Transverse colon (tissue), 4 donors: ENCODE measurements at regions not wholly inside any gene's neighbourhood (a gene's known extent, or its start where the extent isn't known, plus 50 kb on each side); places are given as distances from the start of the nearest gene placed in this dataset.

ENCODE experiments used
- EP300 ChIP-seq: sonication (generic); formaldehyde crosslinking; IDR thresholded peaks from one replicate; pipeline ENCODE4 v1.6.1; 2017; ENCODE audit warnings: antibody characterized with exemption, low read depth
- POLR2A ChIP-seq: fragments of 450-650 bp; IDR thresholded peaks from one replicate; pipeline ENCODE4 v1.6.1; 2016; ENCODE audit warnings: antibody characterized with exemption, mild to moderate bottlenecking, moderate library complexity
- POLR2AphosphoS5 ChIP-seq, 3 donors: sonication (generic); formaldehyde crosslinking; IDR thresholded peaks; one replicate each; pipeline ENCODE4 v1.6.1; 2016; ENCODE audit warnings: antibody characterized with exemption in 3 of 3
- TF ChIP-seq, protein P1 (sequence below), 5 experiments: fragments of 200-600 bp in 3 of 5; fragments of 450-650 bp in 2 of 5; sonication (generic) in 3 of 5; IDR thresholded peaks; 1 replicate in 2 of 5; 2 replicates in 3 of 5; pipeline ENCODE4 v1.5.1; 2016 to 2017; ENCODE audit warnings: antibody characterized with exemption in 5 of 5, inconsistent platforms in 3 of 5, mild to moderate bottlenecking in 2 of 5, moderate library complexity in 1 of 5

DNA sequence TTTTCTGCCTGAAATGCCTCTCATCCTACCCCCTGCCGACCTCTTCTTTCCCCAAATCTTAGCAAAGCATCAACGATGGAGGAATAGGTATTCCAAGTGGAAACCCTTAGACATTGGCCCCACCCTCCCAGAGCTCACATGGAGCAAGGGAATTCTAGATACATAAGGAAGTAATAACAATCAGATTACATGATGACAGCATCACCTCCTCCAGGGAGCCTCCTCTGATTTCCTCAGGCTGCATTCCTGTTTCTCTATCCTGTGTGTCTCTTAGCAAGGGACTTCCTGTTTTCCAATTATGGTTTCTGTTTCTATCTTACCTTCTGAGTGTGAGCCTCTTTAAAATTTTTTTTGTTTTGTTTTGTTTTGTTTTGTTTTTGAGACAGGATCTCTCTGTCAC is 246.6 kb downstream of the TSHZ3 start:
- TF ChIP-seq, protein P1, sequence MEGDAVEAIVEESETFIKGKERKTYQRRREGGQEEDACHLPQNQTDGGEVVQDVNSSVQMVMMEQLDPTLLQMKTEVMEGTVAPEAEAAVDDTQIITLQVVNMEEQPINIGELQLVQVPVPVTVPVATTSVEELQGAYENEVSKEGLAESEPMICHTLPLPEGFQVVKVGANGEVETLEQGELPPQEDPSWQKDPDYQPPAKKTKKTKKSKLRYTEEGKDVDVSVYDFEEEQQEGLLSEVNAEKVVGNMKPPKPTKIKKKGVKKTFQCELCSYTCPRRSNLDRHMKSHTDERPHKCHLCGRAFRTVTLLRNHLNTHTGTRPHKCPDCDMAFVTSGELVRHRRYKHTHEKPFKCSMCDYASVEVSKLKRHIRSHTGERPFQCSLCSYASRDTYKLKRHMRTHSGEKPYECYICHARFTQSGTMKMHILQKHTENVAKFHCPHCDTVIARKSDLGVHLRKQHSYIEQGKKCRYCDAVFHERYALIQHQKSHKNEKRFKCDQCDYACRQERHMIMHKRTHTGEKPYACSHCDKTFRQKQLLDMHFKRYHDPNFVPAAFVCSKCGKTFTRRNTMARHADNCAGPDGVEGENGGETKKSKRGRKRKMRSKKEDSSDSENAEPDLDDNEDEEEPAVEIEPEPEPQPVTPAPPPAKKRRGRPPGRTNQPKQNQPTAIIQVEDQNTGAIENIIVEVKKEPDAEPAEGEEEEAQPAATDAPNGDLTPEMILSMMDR (IDR thresholded peaks at IDR 0.05): no peak
- TF ChIP-seq POLR2AphosphoS5 (IDR thresholded peaks at IDR 0.05) (no peak), POLR2A (no peak), EP300 (no peak)
